ENCODE measurements at regions not wholly inside any gene's neighbourhood (a gene's known extent, or its start where the extent isn't known, plus 50 kb on each side); places are given as distances from the start of the nearest gene placed in this dataset.

DNA sequence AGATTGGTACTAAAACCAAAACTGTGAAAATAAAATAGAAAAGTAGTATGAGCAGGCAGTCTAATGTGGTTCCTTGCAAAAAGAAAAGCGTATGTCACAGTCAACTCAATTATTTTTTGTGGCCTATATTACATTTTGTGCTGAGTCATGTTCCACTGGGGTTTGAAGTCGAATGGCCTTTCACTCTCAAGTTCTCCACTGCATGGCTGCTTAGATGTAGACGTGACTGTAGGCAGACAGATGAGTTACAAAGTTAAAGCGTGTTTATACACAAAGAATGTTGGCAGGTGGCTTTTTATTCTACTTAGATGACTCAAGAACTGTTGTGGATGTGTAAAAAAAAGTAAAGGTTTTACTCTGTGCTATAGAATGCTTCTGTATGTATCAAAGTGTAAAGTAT, 133.9 kb downstream of the SLITRK6 start:
- DNase-seq (ENCODE audit: low read depth, low spot score) = no peak

GRCh38 chr13:85663856-85664255, 135.4 kb downstream of the SLITRK6 start:
- no peak for DNase-seq (ENCODE audit: low read depth, low spot score)

DNA sequence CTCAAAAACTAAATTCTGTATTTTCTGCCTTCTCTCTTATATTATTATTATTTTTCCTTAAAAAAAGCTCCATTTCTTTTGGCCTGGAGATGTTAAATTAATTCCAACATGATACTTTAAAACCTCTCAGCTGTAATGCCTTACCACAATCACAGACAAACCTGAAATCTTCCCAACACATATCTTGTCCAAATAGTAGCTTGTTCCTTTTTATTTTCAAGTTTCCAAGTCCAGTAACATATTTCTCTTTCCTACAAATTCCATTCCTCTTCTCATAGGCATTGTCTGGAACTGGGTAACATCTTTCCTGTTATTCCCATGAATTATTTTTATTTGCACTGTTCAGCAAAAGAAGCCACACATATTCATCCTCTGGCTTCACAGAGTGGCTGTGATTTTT, 137.0 kb downstream of the SLITRK6 start:
- no peak for DNase-seq (ENCODE audit: low read depth, low spot score)

- no peak for DNase-seq (ENCODE audit: low read depth, low spot score)
Observed at GRCh38 chr13:85661675-85662074, 137.5 kb downstream of the SLITRK6 start.

DNA sequence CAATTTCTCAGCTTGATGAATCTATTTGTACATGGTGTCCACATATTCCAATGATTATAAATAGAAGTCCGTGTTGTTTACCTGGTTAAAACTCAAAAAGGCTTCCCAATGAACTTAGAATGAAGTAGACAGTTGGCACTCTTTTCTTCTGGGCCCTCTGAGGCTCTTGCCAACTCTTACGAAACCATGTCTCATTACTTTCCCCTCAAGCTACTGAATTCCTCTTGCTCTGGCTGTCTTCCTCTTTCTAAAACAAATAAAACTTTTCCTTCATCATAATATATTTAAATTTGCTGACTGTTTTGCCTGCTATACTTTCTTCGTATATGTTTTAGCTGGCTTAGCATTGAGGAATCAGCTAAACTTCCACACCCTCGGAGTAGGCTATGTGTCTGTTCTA, 139.7 kb downstream of the SLITRK6 start:
- no peak for DNase-seq (ENCODE audit: low read depth, low spot score)

DNA sequence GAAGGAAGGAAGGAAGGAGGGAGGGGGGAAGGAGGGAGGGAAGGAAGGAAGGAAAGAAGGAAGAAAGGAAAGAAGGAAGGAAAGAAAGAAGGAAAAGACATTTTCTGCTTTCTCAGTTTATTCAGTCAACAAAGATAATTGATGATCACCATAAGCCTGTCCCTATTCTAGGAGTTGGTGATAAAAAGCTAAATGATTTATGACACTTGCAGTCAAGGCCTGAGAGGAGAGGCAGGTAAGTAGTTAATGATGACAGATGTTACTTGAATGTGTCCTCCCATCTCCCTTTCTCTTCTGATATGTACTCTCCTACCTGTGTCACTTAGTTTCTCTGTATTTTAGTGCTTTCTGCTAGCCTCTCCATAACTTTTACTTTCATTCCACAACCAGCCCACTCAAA, 141.3 kb downstream of the SLITRK6 start:
- no peak for DNase-seq (ENCODE audit: low read depth, low spot score)

DNA sequence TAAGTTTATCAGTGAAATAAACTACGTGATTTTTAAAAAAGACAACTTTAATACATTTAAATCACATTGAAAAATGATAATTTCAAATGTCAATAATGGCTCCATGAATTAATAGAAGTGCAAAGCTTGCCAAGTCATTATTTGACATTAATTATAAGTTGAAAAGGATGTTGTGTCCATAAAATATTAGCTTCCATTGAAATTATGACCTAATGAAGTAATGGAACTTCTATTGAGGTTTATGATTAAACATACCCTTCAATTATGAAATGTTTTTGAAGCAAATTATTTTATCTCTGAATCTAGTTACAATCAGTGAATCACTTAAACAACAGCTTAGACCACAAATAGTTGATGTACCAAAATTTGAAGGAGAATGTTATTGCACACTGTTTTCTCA, 144.2 kb downstream of the SLITRK6 start:
- DNase-seq (ENCODE audit: low read depth, low spot score) = no peak

- DNase-seq (ENCODE audit: low read depth, low spot score) = no peak
Observed at GRCh38 chr13:85654227-85654626, 145.0 kb downstream of the SLITRK6 start.

- DNase-seq (ENCODE audit: low read depth, low spot score) = no peak
Observed at GRCh38 chr13:85653681-85654080, 145.5 kb downstream of the SLITRK6 start.

GRCh38 chr13:85652491-85652890, 146.7 kb downstream of the SLITRK6 start:
- no peak for DNase-seq (ENCODE audit: low read depth, low spot score)

GRCh38 chr13:85651440-85651839, 147.8 kb downstream of the SLITRK6 start:
- no peak for DNase-seq (ENCODE audit: low read depth, low spot score)

GRCh38 chr13:85650613-85651012, 148.6 kb downstream of the SLITRK6 start:
- no peak for DNase-seq (ENCODE audit: low read depth, low spot score)

DNA sequence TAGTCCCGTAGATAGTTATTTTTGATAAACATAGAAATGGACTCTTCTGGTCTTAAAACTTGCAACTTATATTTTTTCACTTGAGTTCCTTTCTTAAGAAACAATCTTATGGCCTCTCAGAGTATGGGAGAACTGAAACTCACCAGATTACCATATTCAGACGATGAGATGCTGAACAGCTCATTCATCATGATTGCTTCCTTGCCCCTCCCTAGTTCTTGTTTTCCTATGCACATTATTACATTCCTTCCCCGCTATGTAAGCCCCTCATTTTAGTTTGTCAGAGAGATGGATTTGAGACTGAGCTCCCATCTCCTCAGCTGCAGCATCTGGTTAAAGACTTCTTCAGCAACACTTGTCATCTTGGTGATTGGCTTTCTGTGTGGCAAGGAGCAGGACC, 158.5 kb downstream of the SLITRK6 start:
- DNase-seq (ENCODE audit: low read depth, low spot score) = no peak

- DNase-seq (ENCODE audit: low read depth, low spot score) = no peak
Observed at GRCh38 chr13:85638815-85639393, 160.3 kb downstream of the SLITRK6 start.

DNA sequence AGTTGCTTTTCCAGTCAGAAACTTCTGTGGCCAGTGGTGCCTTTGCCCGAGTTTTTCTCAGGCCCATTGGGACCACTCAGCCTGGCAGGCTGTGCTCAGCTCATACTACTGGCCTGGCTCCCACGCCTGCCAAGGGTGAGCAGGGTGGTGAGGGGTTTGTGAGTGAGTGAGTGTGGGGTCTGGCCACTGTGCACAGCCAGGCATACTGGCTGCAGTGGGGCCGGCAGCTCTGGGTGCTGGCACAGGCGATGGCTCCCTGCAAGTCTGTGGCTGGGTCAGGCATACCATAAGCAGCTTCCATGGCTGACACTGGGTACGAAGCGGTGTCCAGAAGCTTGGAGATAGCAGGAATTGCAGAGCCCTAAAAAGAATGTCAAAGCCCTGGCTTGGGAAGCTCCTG, 161.0 kb downstream of the SLITRK6 start:
- DNase-seq (ENCODE audit: low read depth, low spot score) = no peak

- no peak for DNase-seq (ENCODE audit: low read depth, low spot score)
Observed at GRCh38 chr13:85632526-85633195, 166.6 kb downstream of the SLITRK6 start.

DNA sequence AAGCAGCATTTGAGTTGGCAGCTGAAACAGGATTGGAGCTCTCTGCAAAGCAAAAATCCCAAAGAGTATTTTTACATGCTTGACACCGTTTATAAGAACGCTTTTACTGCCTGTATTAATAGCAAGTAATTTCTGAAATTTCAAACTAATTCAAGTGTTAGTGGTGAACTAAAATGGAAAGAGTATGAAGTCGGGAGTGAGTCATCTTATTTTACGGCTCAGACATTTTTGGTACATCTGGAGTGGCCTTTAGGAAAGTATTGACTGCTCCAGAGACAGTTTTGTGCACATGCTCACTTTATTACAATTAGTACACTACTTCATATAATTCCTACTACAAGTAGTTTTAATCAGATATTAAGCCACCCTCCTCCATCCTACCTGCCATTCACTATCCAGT, 167.4 kb downstream of the SLITRK6 start:
- no peak for DNase-seq (ENCODE audit: low read depth, low spot score)

GRCh38 chr13:85626603-85627002, 172.6 kb downstream of the SLITRK6 start:
- no peak for DNase-seq (ENCODE audit: low read depth, low spot score)

GRCh38 chr13:85619321-85619720, 179.9 kb downstream of the SLITRK6 start:
- no peak for DNase-seq (ENCODE audit: low read depth, low spot score)

GRCh38 chr13:85618521-85618920, 180.7 kb downstream of the SLITRK6 start:
- no peak for DNase-seq (ENCODE audit: low read depth, low spot score)

- DNase-seq (ENCODE audit: low read depth, low spot score) = peak; percentile 17
Observed at GRCh38 chr13:85616275-85616674, 182.9 kb downstream of the SLITRK6 start.

DNA sequence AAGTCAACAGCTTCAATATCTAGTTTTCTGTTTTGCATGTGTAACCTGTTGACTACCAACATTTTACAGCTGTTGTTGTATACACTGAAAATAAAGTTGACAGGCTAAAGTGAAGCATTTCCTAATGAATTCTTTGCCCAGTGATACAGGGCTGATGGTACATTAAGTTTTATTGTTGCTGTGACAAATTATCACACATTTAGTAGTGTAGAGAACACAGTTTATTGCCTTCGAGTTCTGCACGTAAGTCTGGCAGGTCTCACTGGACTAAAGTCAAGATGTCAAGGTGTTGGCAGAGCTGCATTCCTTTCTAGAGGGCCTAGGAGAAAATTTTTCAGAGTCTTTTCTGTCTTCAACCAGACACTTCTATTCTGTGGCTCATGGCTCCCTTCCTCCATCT, 184.2 kb downstream of the SLITRK6 start:
- no peak for DNase-seq (ENCODE audit: low read depth, low spot score)

- DNase-seq (ENCODE audit: low read depth, low spot score) = no peak
Observed at GRCh38 chr13:85610024-85610423, 189.2 kb downstream of the SLITRK6 start.
